ENCODE measurements at regions not wholly inside any gene's neighbourhood (a gene's known extent, or its start where the extent isn't known, plus 50 kb on each side); places are given as distances from the start of the nearest gene placed in this dataset.
A peak's percentile ranks its signal among the peaks of the same experiment; 100 is the strongest.

- no peaks in the 10 kb centered on the region for H3K4me1 Mint-ChIP-seq (ENCODE audit: low read depth)
- H3K4me3 Mint-ChIP-seq (ENCODE audit: low read depth): no peak overlapping the region
These were observed 67.9 kb upstream of the GGTLC1 start for GRCh38 chr20:24056491-24056890.

DNA sequence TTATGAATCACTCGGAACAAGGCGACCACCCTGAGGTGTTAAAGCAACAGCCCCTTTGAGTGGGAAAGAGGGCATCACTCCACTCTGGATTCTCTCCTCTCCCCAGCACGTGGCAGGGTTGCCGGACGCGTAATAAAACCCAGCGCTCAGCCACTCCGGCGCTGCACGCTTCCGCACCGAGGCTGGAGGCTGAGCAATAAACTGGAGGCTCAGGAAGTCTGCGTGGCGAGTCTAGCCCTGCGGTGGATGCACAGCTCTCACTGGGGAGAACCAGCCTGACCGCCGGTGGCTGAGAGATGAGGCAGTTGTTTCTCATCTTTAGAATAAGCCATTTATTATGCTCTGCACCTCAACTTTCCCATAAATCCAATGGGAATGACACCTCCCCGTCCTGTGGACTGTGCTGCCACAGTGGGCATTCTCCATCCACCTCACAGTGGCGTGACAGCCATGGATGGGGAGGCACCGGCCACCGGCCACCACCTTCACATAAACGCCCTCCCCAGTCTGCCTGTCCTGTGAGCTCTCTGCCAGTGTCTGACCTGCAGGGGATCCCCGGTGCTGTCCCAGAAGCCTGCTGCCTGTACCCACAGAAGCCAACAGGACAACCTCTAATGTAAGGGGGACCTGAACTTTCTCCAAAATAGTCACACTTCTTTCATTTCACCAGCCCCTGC is 64.2 kb upstream of the GGTLC1 start:
- TF ChIP-seq, protein P1, sequence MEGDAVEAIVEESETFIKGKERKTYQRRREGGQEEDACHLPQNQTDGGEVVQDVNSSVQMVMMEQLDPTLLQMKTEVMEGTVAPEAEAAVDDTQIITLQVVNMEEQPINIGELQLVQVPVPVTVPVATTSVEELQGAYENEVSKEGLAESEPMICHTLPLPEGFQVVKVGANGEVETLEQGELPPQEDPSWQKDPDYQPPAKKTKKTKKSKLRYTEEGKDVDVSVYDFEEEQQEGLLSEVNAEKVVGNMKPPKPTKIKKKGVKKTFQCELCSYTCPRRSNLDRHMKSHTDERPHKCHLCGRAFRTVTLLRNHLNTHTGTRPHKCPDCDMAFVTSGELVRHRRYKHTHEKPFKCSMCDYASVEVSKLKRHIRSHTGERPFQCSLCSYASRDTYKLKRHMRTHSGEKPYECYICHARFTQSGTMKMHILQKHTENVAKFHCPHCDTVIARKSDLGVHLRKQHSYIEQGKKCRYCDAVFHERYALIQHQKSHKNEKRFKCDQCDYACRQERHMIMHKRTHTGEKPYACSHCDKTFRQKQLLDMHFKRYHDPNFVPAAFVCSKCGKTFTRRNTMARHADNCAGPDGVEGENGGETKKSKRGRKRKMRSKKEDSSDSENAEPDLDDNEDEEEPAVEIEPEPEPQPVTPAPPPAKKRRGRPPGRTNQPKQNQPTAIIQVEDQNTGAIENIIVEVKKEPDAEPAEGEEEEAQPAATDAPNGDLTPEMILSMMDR (IDR thresholded peaks at IDR 0.05; ENCODE audit: unreplicated experiment): no peak
- H3K36me3 Mint-ChIP-seq (ENCODE audit: insufficient read depth): no peaks in the 10 kb centered on the region
- H3K27ac Mint-ChIP-seq: no peak overlapping the region
- no peak for DNase-seq (ENCODE audit: low spot score, unreplicated experiment)
- peaks cover 18% of the 10 kb centered on the region for H3K4me1 Mint-ChIP-seq (ENCODE audit: low read depth)
- H3K9me3 Mint-ChIP-seq (ENCODE audit: low read depth): no peaks in the 10 kb centered on the region
- H3K4me3 Mint-ChIP-seq (ENCODE audit: low read depth): no peak overlapping the region
- peaks cover 20% of the 10 kb centered on the region for H3K27me3 Mint-ChIP-seq

More at GRCh38 chr20:24056491-24056890, 67.9 kb upstream of the GGTLC1 start:
- no peak for DNase-seq (ENCODE audit: low spot score, unreplicated experiment)
- Mint-ChIP-seq H3K9me3 (ENCODE audit: low read depth) (no peaks in the 10 kb centered on the region), H3K36me3 (ENCODE audit: insufficient read depth) (no peaks in the 10 kb centered on the region), H3K27ac (no peak overlapping the region), H3K27me3 (peaks cover 11% of the 10 kb centered on the region)
- TF ChIP-seq, protein P1 (IDR thresholded peaks at IDR 0.05; ENCODE audit: unreplicated experiment): no peak

GRCh38 chr20:24051160-24051559 is 62.6 kb upstream of the GGTLC1 start:
- peaks cover 20% of the 10 kb centered on the region for H3K27me3 Mint-ChIP-seq
- peaks cover 18% of the 10 kb centered on the region for H3K4me1 Mint-ChIP-seq (ENCODE audit: low read depth)
- H3K9me3 Mint-ChIP-seq (ENCODE audit: low read depth): no peaks in the 10 kb centered on the region
- no peaks in the 10 kb centered on the region for H3K36me3 Mint-ChIP-seq (ENCODE audit: insufficient read depth)
- peak overlapping the region; percentile 43 for H3K27ac Mint-ChIP-seq
- DNase-seq (ENCODE audit: low spot score, unreplicated experiment): no peak
- no peak overlapping the region for H3K4me3 Mint-ChIP-seq (ENCODE audit: low read depth)
- TF ChIP-seq, protein P1 (IDR thresholded peaks at IDR 0.05; ENCODE audit: unreplicated experiment): no peak

DNA sequence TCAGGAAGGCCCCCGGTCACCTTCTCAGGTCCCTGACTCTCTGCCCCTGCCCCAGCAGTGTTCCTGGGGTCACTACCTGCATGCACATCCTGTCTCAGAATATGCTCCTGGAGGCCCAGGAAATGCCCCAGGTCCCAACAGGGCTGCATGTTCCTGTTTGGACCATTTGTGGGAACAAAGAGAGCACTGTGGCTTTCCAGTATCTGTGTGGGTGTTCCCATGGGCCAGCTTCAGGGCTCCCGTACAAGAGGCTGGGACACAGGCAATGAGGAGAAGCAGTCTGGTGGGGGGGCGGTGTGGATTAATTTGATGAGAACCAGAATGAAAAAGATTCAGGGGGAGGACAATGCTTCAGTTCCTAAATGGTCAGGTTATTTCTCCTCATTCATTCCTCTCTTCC is 61.5 kb upstream of the GGTLC1 start:
- Mint-ChIP-seq H3K36me3 (ENCODE audit: insufficient read depth) (no peaks in the 10 kb centered on the region), H3K4me3 (ENCODE audit: low read depth) (no peak overlapping the region), H3K27me3 (peaks cover 20% of the 10 kb centered on the region), H3K9me3 (ENCODE audit: low read depth) (no peaks in the 10 kb centered on the region), H3K27ac (no peak overlapping the region), H3K4me1 (ENCODE audit: low read depth) (peaks cover 18% of the 10 kb centered on the region)
- TF ChIP-seq, protein P1 (IDR thresholded peaks at IDR 0.05; ENCODE audit: unreplicated experiment): no peak
- no peak for DNase-seq (ENCODE audit: low spot score, unreplicated experiment)

- no peaks in the 10 kb centered on the region for H3K36me3 Mint-ChIP-seq (ENCODE audit: insufficient read depth)
- TF ChIP-seq, protein P1 (IDR thresholded peaks at IDR 0.05; ENCODE audit: unreplicated experiment): no peak
- peaks cover 18% of the 10 kb centered on the region for H3K4me1 Mint-ChIP-seq (ENCODE audit: low read depth)
- peaks cover 20% of the 10 kb centered on the region for H3K27me3 Mint-ChIP-seq
- H3K4me3 Mint-ChIP-seq (ENCODE audit: low read depth): no peak overlapping the region
- DNase-seq (ENCODE audit: low spot score, unreplicated experiment): no peak
- no peak overlapping the region for H3K27ac Mint-ChIP-seq
- no peaks in the 10 kb centered on the region for H3K9me3 Mint-ChIP-seq (ENCODE audit: low read depth)
These were observed 60.5 kb upstream of the GGTLC1 start for GRCh38 chr20:24049081-24049480.

Data from progenitor cell of endocrine pancreas (in vitro differentiated cells).